Endodermal cell (in vitro differentiated cells): ENCODE measurements at regions not wholly inside any gene's neighbourhood (a gene's known extent, or its start where the extent isn't known, plus 50 kb on each side); places are given as distances from the start of the nearest gene placed in this dataset.

Experiments
- DNase-seq: peaks from one replicate; pipeline ENCODE4 v3.0.0-alpha.2; 2017
- H3K27ac ChIP-seq: 2 replicates; pipeline ENCODE4 v1.5.1; 2013; ENCODE audit warnings: mild to moderate bottlenecking, low read depth, low read length, moderate library complexity
- H3K27me3 ChIP-seq: 2 replicates; pipeline ENCODE4 v1.6.1; 2013; ENCODE audit warnings: mild to moderate bottlenecking, low read length, moderate library complexity; ENCODE audit not compliant: insufficient read depth, control insufficient read depth, poor library complexity, severe bottlenecking
- H3K36me3 ChIP-seq: 2 replicates; pipeline ENCODE4 v1.7.0; 2013; ENCODE audit warnings: mild to moderate bottlenecking, low read length, moderate library complexity; ENCODE audit not compliant: control insufficient read depth, insufficient read depth
- H3K4me1 ChIP-seq: one replicate; pipeline ENCODE4 v1.7.0; 2013; ENCODE audit warnings: low read length; ENCODE audit not compliant: control insufficient read depth, insufficient read depth
- H3K4me3 ChIP-seq: 2 replicates; pipeline ENCODE4 v1.5.1; 2013; ENCODE audit warnings: mild to moderate bottlenecking, low read length, moderate library complexity
- H3K9ac ChIP-seq: 2 replicates; pipeline ENCODE4 v1.6.1; 2013; ENCODE audit warnings: mild to moderate bottlenecking, low read length, moderate library complexity; ENCODE audit not compliant: poor library complexity, severe bottlenecking; ENCODE audit errors: extremely low read depth
- H3K9me3 ChIP-seq: 2 replicates; pipeline ENCODE4 v1.6.1; 2013; ENCODE audit warnings: mild to moderate bottlenecking, low read length, moderate library complexity; ENCODE audit not compliant: control insufficient read depth
- H3K27ac Mint-ChIP-seq: 2 replicates; pipeline ENCODE4 v1.8.0; 2020; ENCODE audit warnings: mixed read lengths
- H3K27me3 Mint-ChIP-seq: 2 replicates; pipeline ENCODE4 v1.8.0; 2021; ENCODE audit warnings: mild to moderate bottlenecking, mixed read lengths; ENCODE audit not compliant: insufficient read depth
- H3K36me3 Mint-ChIP-seq: 2 replicates; pipeline ENCODE4 v1.8.0; 2020; ENCODE audit warnings: low read depth, mixed read lengths
- H3K4me1 Mint-ChIP-seq: 2 replicates; pipeline ENCODE4 v1.8.0; 2020; ENCODE audit warnings: mixed read lengths
- H3K4me3 Mint-ChIP-seq: 2 replicates; pipeline ENCODE4 v1.8.0; 2020; ENCODE audit warnings: mild to moderate bottlenecking, moderate library complexity, mixed read lengths
- H3K9me3 Mint-ChIP-seq: 2 replicates; pipeline ENCODE4 v1.8.0; 2020; ENCODE audit warnings: mild to moderate bottlenecking, mixed read lengths
- CTCF ChIP-seq: fragments of 200-600 bp; sonication (generic); conservative IDR thresholded peaks from 2 replicates; pipeline ENCODE4 v1.5.0; 2021; ENCODE audit warnings: antibody characterized with exemption, mild to moderate bottlenecking
- whole genome bisulfite sequencing, 2 experiments: methylation state at CpG; one replicate each; pipeline versions ENCODE4 v1.1.5 to v1.1.7; 2013; ENCODE audit warnings: missing lambda C conversion rate in 2 of 2, mixed read lengths in 1 of 2; ENCODE audit not compliant: insufficient coverage in 1 of 2, insufficient read length in 1 of 2; 5-methylcytosine and 5-hydroxymethylcytosine counted together

GRCh38 chr7:155217634-155218033 lies 80.0 kb upstream of the INSIG1 start:
- H3K9ac ChIP-seq, result no peak overlapping the region
- 100% methylated on average over 1 of the region's 2 CpGs; no CpG with 5 or more reads in 1 of the 2 experiments for WGBS, 2 experiments
- H3K36me3 ChIP-seq, result no peaks in the 10 kb centered on the region
- TF ChIP-seq CTCF, result no peak
- H3K9me3 ChIP-seq, result no peaks in the 10 kb centered on the region
- H3K36me3 Mint-ChIP-seq, result no peaks in the 10 kb centered on the region
- H3K27ac ChIP-seq, result no peak overlapping the region
- no peak overlapping the region for H3K4me3 ChIP-seq
- peaks cover 4% of the 10 kb centered on the region for H3K4me1 Mint-ChIP-seq
- no peak overlapping the region for H3K4me3 Mint-ChIP-seq
- H3K27ac Mint-ChIP-seq, result no peak overlapping the region
- H3K4me1 ChIP-seq, result no peaks in the 10 kb centered on the region
- no peaks in the 10 kb centered on the region for H3K27me3 Mint-ChIP-seq
- no peaks in the 10 kb centered on the region for H3K9me3 Mint-ChIP-seq
- no peak for DNase-seq
- H3K27me3 ChIP-seq, result no peaks in the 10 kb centered on the region

- Mint-ChIP-seq H3K36me3 (no peaks in the 10 kb centered on the region), H3K27me3 (no peaks in the 10 kb centered on the region), H3K9me3 (no peaks in the 10 kb centered on the region), H3K4me1 (peaks cover 12% of the 10 kb centered on the region), H3K4me3 (no peak overlapping the region), H3K27ac (no peak overlapping the region)
- Histone ChIP-seq H3K4me1 (no peaks in the 10 kb centered on the region), H3K4me3 (no peak overlapping the region), H3K9me3 (no peaks in the 10 kb centered on the region), H3K36me3 (no peaks in the 10 kb centered on the region), H3K9ac (no peak overlapping the region), H3K27me3 (no peaks in the 10 kb centered on the region), H3K27ac (no peak overlapping the region)
- whole genome bisulfite sequencing, 2 experiments, result 84 to 92% methylated on average over 7 to 19 of the region's 20 CpGs
- TF ChIP-seq CTCF, result no peak
- DNase-seq, result no peak
Measured at GRCh38 chr7:155218276-155219153, 79.2 kb upstream of the INSIG1 start.

- no peak overlapping the region for H3K27ac Mint-ChIP-seq
- H3K4me3 ChIP-seq, result no peak overlapping the region
Measured at GRCh38 chr7:155219154-155219531, 78.5 kb upstream of the INSIG1 start.

More at GRCh38 chr7:155219154-155219531, 78.5 kb upstream of the INSIG1 start:
- Mint-ChIP-seq H3K27me3 (no peaks in the 10 kb centered on the region), H3K9me3 (no peaks in the 10 kb centered on the region), H3K36me3 (no peaks in the 10 kb centered on the region), H3K4me1 (peaks cover 18% of the 10 kb centered on the region), H3K4me3 (no peak overlapping the region)
- no peak for TF ChIP-seq CTCF
- peaks cover 4% of the 10 kb centered on the region for H3K4me1 ChIP-seq
- no peaks in the 10 kb centered on the region for H3K27me3 ChIP-seq
- no peaks in the 10 kb centered on the region for H3K36me3 ChIP-seq
- 92 to 97% methylated on average over 13 to 15 of the region's 15 CpGs for WGBS, 2 experiments
- no peaks in the 10 kb centered on the region for H3K9me3 ChIP-seq
- no peak overlapping the region for H3K27ac ChIP-seq
- no peak for DNase-seq
- H3K9ac ChIP-seq, result no peak overlapping the region
